Transverse colon (tissue), 4 donors: ENCODE measurements at regions not wholly inside any gene's neighbourhood (a gene's known extent, or its start where the extent isn't known, plus 50 kb on each side); places are given as distances from the start of the nearest gene placed in this dataset.

Experiments
- DNase-seq: peaks from one replicate; pipeline ENCODE4 v3.0.0-alpha.2; 2019
- H3K27ac ChIP-seq, 4 donors: fragments of 200-600 bp; sonication (generic); 2 replicates each; pipeline ENCODE4 v1.5.1; 2016 to 2018; ENCODE audit warnings: inconsistent platforms in 4 of 4
- H3K27me3 ChIP-seq: fragments of 200-600 bp; sonication (generic); 2 replicates; pipeline ENCODE4 v1.5.1; 2017; ENCODE audit warnings: inconsistent platforms
- H3K36me3 ChIP-seq, 4 donors: fragments of 200-600 bp; sonication (generic); 2 replicates each; pipeline ENCODE4 v1.5.1; 2017 to 2019; ENCODE audit warnings: inconsistent platforms in 4 of 4
- H3K4me1 ChIP-seq, 4 donors: fragments of 200-600 bp; sonication (generic); 2 replicates each; pipeline ENCODE4 v1.5.1; 2017 to 2020; ENCODE audit warnings: inconsistent platforms in 4 of 4
- H3K4me3 ChIP-seq, 4 donors: fragments of 200-600 bp; sonication (generic); 1 replicate in 1 of 4; 2 replicates in 3 of 4; pipeline versions ENCODE4 v1.5.1 to v1.6.1; 2017 to 2019; ENCODE audit warnings: inconsistent platforms in 4 of 4
- H3K9me3 ChIP-seq, 2 donors: fragments of 200-600 bp; sonication (generic); 2 replicates each; pipeline ENCODE4 v1.5.1; 2017 to 2019; ENCODE audit warnings: inconsistent platforms in 2 of 2
- CTCF ChIP-seq, 5 experiments: fragments of 200-600 bp in 3 of 5; fragments of 450-650 bp in 2 of 5; sonication (generic) in 3 of 5; IDR thresholded peaks; 1 replicate in 2 of 5; 2 replicates in 3 of 5; pipeline ENCODE4 v1.5.1; 2016 to 2017; ENCODE audit warnings: antibody characterized with exemption in 5 of 5, inconsistent platforms in 3 of 5, mild to moderate bottlenecking in 2 of 5, moderate library complexity in 1 of 5
- EP300 ChIP-seq: sonication (generic); formaldehyde crosslinking; IDR thresholded peaks from one replicate; pipeline ENCODE4 v1.6.1; 2017; ENCODE audit warnings: antibody characterized with exemption, low read depth
- POLR2A ChIP-seq: fragments of 450-650 bp; IDR thresholded peaks from one replicate; pipeline ENCODE4 v1.6.1; 2016; ENCODE audit warnings: antibody characterized with exemption, mild to moderate bottlenecking, moderate library complexity
- POLR2AphosphoS5 ChIP-seq, 3 donors: sonication (generic); formaldehyde crosslinking; IDR thresholded peaks; one replicate each; pipeline ENCODE4 v1.6.1; 2016; ENCODE audit warnings: antibody characterized with exemption in 3 of 3
- WGBS, 2 donors: methylation state at CpG; one replicate each; pipeline ENCODE4 v1.1.5; 2018; ENCODE audit warnings: low coverage in 1 of 2; 5-methylcytosine and 5-hydroxymethylcytosine counted together
- in situ Hi-C, 4 donors: fragments of 200-750 bp; cut with MboI; loops; one replicate each; pipeline versions ENCODE4 v1.15.0 to v1.15.1; 2017; ENCODE audit warnings: low sequenced_read_pairs in 3 of 4, low pct_ligation_motif_present in 1 of 4, low pct_unique_long_range_greater_than_20kb in 1 of 4
- intact Hi-C: fragments of 100-400 bp; cut with DNase I; formaldehyde crosslinking; loops from one replicate; pipeline ENCODE4 v1.15.1; 2023; ENCODE audit warnings: low total_unique reads

GRCh38 chr12:88969127-88969526, 383.2 kb downstream of the DUSP6 start:
- intact Hi-C loops, result no loop called here
- TF ChIP-seq EP300 (no peak), POLR2A (no peak), CTCF (IDR thresholded peaks at IDR 0.05) (no peak)
- Histone ChIP-seq H3K27ac (no peak overlapping the region), H3K9me3 (no peaks in the 10 kb centered on the region), H3K4me3 (no peak overlapping the region), H3K36me3 (no peaks in the 10 kb centered on the region), H3K4me1 (no peaks in the 10 kb centered on the region), H3K27me3 (no peaks in the 10 kb centered on the region)
- 91 to 93% methylated on average over 5 of the region's 5 CpGs for WGBS, 2 donors
- no peak for DNase-seq
- in situ Hi-C loops, result no loop called here

GRCh38 chr12:88960213-88960878, 380.1 kb upstream of the KITLG start:
- intact Hi-C loops, result no loop called here
- WGBS, 2 donors, result 82 to 90% methylated on average over 2 of the region's 2 CpGs

GRCh38 chr12:88958946-88959345, 378.7 kb upstream of the KITLG start:
- Histone ChIP-seq H3K36me3 (no peaks in the 10 kb centered on the region), H3K4me3 (no peak overlapping the region), H3K27ac (no peak overlapping the region), H3K27me3 (no peaks in the 10 kb centered on the region), H3K4me1 (peaks cover 0 to 5% (median 0%) of the 10 kb centered on the region in 4 donors), H3K9me3 (no peaks in the 10 kb centered on the region)
- TF ChIP-seq EP300 (no peak), POLR2AphosphoS5 (IDR thresholded peaks at IDR 0.05) (no peak), CTCF (IDR thresholded peaks at IDR 0.05) (no peak), POLR2A (no peak)
- intact Hi-C loops (no loop called here), in situ Hi-C loops (no loop called here)
- DNase-seq, result no peak

More at GRCh38 chr12:88960213-88960878, 380.1 kb upstream of the KITLG start:
- H3K36me3 ChIP-seq, result no peaks in the 10 kb centered on the region
- peaks cover 0 to 5% (median 0%) of the 10 kb centered on the region in 4 donors for H3K4me1 ChIP-seq
- TF ChIP-seq POLR2AphosphoS5 (IDR thresholded peaks at IDR 0.05), result no peak
- no peak for TF ChIP-seq CTCF (IDR thresholded peaks at IDR 0.05)
- no peak for TF ChIP-seq EP300
- TF ChIP-seq POLR2A, result no peak
- H3K9me3 ChIP-seq, result no peaks in the 10 kb centered on the region
- no peak overlapping the region for H3K27ac ChIP-seq
- no peaks in the 10 kb centered on the region for H3K27me3 ChIP-seq
- no peak overlapping the region for H3K4me3 ChIP-seq
- DNase-seq, result no peak
- in situ Hi-C loops, result no loop called here

- Histone ChIP-seq H3K36me3 (no peaks in the 10 kb centered on the region), H3K9me3 (no peaks in the 10 kb centered on the region), H3K27me3 (no peaks in the 10 kb centered on the region), H3K4me1 (peaks cover 0 to 5% (median 0%) of the 10 kb centered on the region in 4 donors), H3K27ac (no peak overlapping the region), H3K4me3 (no peak overlapping the region)
- TF ChIP-seq EP300 (no peak), POLR2AphosphoS5 (IDR thresholded peaks at IDR 0.05) (no peak), CTCF (IDR thresholded peaks at IDR 0.05) (no peak), POLR2A (no peak)
- no peak for DNase-seq
- intact Hi-C loops, result no loop called here
- in situ Hi-C loops, result no loop called here
Measured at GRCh38 chr12:88958153-88958552, 377.9 kb upstream of the KITLG start.
